ACC112 (cell line): ENCODE measurements at regions not wholly inside any gene's neighbourhood (a gene's known extent, or its start where the extent isn't known, plus 50 kb on each side); places are given as distances from the start of the nearest gene placed in this dataset.
"Not testable (repeated sequence)": the region's sequence is repeated elsewhere in the genome, so short reads cannot be mapped to it uniquely, and the experiment has no call there.

ENCODE experiments used
- H2AFZ ChIP-seq: fragments of 200-600 bp; sonication (generic); one replicate; pipeline ENCODE4 v1.6.0; 2017; ENCODE audit warnings: antibody characterized with exemption, low read length; ENCODE audit not compliant: unreplicated experiment
- H3K27ac ChIP-seq: fragments of 200-600 bp; sonication (generic); 2 replicates; pipeline ENCODE4 v1.5.1; 2014; ENCODE audit warnings: low read depth, mild to moderate bottlenecking, antibody characterized with exemption, low read length, moderate library complexity
- H3K27me3 ChIP-seq: fragments of 200-600 bp; sonication (generic); 2 replicates; pipeline ENCODE4 v1.6.1; 2014; ENCODE audit warnings: mild to moderate bottlenecking, antibody characterized with exemption, low read length, moderate library complexity, mixed read lengths; ENCODE audit not compliant: insufficient read depth
- H3K36me3 ChIP-seq: fragments of 200-600 bp; sonication (generic); 2 replicates; pipeline ENCODE4 v1.6.1; 2016; ENCODE audit warnings: mild to moderate bottlenecking, antibody characterized with exemption, low read length, moderate library complexity, mixed read lengths; ENCODE audit not compliant: insufficient read depth
- H3K4me1 ChIP-seq: fragments of 200-600 bp; sonication (generic); one replicate; pipeline ENCODE4 v1.6.1; 2016; ENCODE audit warnings: low read length, mixed read lengths; ENCODE audit not compliant: insufficient read depth, unreplicated experiment, control insufficient read depth
- H3K4me3 ChIP-seq: fragments of 200-600 bp; sonication (generic); 2 replicates; pipeline ENCODE4 v1.5.1; 2014; ENCODE audit warnings: mild to moderate bottlenecking, low read depth, low read length
- H3K79me2 ChIP-seq: fragments of 200-600 bp; sonication (generic); one replicate; pipeline ENCODE4 v1.6.0; 2016; ENCODE audit warnings: low read length; ENCODE audit not compliant: control insufficient read depth, unreplicated experiment, insufficient read depth

DNA sequence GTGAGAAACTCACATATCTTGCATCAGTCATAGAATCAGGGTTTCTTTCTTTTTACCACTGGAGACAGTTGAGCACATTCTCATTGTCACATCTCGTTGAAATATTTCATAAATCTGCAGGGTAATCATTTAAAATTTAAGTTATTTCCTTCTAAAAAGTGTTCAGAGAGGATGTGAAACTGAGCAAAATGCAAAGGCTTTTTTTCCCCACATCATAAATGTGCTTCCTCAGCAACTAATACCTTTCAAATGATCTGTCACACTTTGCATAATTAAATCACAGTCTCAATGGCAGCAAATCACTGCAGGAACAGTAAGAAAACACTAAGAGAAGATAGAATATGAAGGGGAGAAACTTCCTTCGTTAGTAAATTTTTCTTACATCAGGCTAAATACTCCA lies 187.5 kb downstream of the EVX1 start:
- peaks cover 16% of the 10 kb centered on the region for H3K27me3 ChIP-seq
- no peak overlapping the region for H2AFZ ChIP-seq
- no peak overlapping the region for H3K4me3 ChIP-seq
- H3K27ac ChIP-seq: no peak overlapping the region
- peaks cover 3% of the 10 kb centered on the region for H3K4me1 ChIP-seq
- H3K79me2 ChIP-seq: no peaks in the 10 kb centered on the region
- H3K36me3 ChIP-seq: no peaks in the 10 kb centered on the region

DNA sequence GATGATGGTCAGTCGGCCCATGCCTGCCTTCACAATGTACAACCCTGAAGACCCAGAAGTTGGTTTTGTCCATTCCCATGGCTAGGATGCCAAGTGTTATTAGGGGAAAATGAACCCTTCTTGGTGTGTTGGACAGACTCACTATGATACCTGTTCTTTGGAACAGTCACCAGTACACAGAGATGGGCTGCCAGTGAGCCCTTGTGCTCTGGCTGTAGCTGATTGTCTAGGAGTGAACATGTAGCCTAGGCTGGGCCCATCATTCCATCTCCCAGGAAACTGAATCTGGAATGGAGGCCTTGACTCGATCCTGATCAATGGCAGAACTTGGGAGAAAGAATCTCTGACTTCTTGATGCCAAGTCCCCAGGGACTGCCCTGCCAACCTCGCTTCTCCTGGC lies 188.9 kb downstream of the EVX1 start:
- Histone ChIP-seq H3K36me3 (no peaks in the 10 kb centered on the region), H3K27me3 (peaks cover 9% of the 10 kb centered on the region), H3K4me1 (peaks cover 3% of the 10 kb centered on the region), H2AFZ (no peak overlapping the region), H3K4me3 (no peak overlapping the region), H3K27ac (no peak overlapping the region), H3K79me2 (no peaks in the 10 kb centered on the region)

DNA sequence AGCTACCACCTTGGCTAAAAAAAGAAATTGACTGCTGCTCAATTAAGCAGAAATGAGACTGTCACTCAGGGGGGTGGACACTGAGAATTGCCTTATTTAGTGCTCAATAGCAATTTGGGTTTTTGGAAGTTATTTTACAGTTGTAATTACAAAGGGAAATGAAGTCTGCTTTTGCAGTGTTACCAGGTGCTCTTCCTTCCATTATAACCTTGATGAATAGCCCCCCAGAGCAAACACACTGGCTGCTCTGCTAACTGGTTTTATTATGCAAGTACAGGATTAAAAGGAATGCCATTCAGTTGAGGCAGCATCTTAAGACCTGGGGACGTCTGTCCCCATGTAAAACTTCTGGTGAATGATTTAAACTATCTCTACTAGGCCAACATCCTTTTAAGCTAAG lies 191.0 kb downstream of the EVX1 start:
- Histone ChIP-seq H3K27me3 (peaks cover 3% of the 10 kb centered on the region; the same call in 1 of the 2 replicates), H2AFZ (no peak overlapping the region), H3K27ac (no peak overlapping the region), H3K4me3 (no peak overlapping the region), H3K4me1 (peaks cover 3% of the 10 kb centered on the region), H3K36me3 (no peaks in the 10 kb centered on the region), H3K79me2 (no peaks in the 10 kb centered on the region)

DNA sequence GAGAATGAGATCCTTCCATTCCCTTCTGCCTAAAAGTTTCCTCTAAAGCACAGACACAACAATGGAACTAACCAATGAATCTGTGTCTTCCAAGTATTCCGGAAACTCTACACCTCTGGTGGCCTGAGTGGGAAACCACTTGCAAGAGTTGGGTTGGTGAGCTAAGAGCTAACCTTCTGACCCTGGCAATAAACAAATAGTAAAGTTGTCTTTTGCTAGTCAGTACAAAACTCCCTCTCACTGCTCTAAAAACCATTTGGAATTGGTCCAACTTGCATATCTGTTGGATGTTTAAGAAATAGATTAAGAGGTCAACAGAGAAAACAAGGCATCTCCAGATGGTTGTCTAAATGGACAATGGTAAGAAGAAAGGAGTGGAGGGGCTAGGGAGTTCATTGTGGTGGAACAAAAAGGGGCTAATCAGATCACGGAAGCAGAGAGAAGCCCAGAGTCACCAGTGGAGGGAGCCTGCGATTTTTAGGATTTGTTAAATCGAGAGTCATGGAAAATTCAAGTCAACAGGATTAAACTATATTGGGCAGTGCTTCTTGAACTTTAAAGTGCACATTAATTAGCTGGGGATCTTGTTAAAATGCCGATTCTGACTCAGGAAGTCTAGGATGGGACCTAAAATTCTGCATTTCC lies 192.3 kb downstream of the EVX1 start:
- Histone ChIP-seq H3K27ac (no peak overlapping the region), H3K27me3 (peaks cover 3% of the 10 kb centered on the region; the same call in 1 of the 2 replicates), H3K36me3 (no peaks in the 10 kb centered on the region), H3K4me3 (no peak overlapping the region), H3K4me1 (peaks cover 3% of the 10 kb centered on the region), H2AFZ (no peak overlapping the region), H3K79me2 (no peaks in the 10 kb centered on the region)

DNA sequence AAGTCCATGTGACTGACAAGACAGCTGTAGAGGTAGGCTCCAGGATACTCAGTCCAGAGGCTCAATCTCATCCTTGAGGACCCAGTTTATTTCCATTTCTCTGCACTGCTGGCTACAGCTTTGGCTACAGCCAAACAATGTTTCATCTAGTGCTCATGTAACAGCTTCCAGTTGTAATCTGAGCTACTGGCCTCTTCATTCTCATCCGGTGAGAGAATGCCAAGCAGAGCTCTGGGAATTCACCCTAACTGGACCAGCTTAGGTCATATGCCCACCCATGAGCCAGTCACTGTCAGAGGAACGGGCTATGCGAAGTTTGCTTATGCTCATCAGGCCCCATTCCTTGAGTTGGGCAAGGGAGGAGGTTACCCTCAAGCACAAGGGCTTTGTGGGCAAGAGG lies 192.9 kb downstream of the EVX1 start:
- Histone ChIP-seq H3K79me2 (no peaks in the 10 kb centered on the region), H2AFZ (no peak overlapping the region), H3K4me3 (no peak overlapping the region), H3K4me1 (peaks cover 3% of the 10 kb centered on the region), H3K27me3 (peaks cover 3% of the 10 kb centered on the region; the same call in 1 of the 2 replicates), H3K27ac (no peak overlapping the region), H3K36me3 (no peaks in the 10 kb centered on the region)

DNA sequence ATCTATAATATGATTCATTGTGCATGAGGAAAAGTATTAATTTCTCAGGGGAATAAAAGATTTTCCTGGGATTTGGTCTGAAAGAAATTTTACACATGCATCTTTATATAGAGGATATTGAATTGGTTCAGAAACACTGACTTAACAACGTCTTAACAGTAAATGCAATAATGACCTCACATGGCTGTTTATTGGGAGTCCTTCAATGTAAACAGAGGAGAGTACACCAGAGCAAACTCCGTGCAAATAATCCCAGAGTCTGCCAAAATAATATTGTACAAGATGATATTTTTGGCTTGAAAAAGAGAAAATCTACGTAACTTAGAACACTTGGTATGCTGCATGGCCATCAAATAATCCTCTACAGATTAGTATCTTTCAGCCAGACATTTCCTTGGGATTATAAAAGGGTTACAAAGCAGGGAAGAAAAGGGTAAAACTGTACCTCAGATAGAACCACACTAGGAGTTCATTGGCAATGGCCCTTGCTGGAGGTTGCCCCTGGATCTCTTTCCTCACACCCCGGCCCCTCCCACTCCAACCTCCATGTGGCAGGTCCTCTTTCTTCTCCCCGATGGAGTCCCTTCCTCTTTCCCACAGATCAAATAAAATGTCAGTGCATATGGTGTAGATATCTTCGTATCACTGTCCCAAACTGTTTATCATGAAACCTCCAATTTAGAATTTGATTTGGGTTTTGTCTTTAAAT lies 196.4 kb downstream of the EVX1 start:
- Histone ChIP-seq H3K79me2 (no peaks in the 10 kb centered on the region), H3K27ac (no peak overlapping the region), H3K4me3 (no peak overlapping the region), H2AFZ (no peak overlapping the region), H3K27me3 (no peaks in the 10 kb centered on the region), H3K4me1 (peaks cover 13% of the 10 kb centered on the region), H3K36me3 (no peaks in the 10 kb centered on the region)

DNA sequence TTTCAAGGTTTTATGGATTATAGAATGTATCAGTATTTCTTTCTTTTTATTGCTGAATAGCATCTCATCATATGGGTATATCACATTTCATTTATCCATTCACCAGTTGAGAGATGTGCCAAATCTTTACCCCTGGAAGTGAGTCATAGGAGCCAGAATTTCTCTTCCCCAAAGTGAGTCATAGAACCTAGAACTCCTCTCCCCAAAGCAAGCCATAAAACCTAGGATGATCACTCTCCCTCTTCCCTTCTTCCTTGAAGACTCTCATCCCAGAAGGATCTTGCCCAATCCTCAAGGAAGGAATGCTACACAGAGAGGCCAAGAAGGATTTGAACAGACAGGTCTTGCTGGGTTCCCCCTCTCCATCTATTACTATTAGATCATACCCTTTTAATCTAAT lies 199.9 kb downstream of the EVX1 start:
- no peak overlapping the region for H2AFZ ChIP-seq
- no peak overlapping the region for H3K27ac ChIP-seq
- no peak overlapping the region for H3K4me3 ChIP-seq
- no peaks in the 10 kb centered on the region for H3K36me3 ChIP-seq
- H3K4me1 ChIP-seq: peaks cover 10% of the 10 kb centered on the region
- no peaks in the 10 kb centered on the region for H3K27me3 ChIP-seq
- no peaks in the 10 kb centered on the region for H3K79me2 ChIP-seq

DNA sequence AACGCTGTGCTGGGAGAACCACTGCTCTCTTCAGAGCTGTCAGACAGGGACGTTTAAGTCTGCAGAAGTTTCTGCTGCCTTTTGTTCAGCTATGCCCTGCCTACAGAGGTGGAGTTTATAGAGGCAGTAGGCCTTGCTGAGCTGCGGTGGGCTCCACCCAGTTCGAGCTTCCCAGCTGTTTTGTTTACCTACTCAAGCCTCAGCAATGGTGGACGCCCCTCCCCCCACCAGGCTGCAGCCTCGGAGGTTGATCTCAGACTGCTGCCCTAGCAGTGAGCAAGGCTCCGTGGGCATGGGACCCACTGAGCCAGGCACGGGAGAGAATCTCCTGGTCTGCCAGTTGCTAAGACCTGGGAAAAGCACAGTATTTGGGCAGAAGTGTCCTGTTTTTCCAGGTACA lies 206.4 kb downstream of the EVX1 start:
- not testable (repeated sequence) for H2AFZ ChIP-seq, H3K4me3 ChIP-seq, H3K27ac ChIP-seq, H3K79me2 ChIP-seq, H3K36me3 ChIP-seq, H3K4me1 ChIP-seq
- H3K27me3 ChIP-seq: peaks cover 12% of the 10 kb centered on the region

DNA sequence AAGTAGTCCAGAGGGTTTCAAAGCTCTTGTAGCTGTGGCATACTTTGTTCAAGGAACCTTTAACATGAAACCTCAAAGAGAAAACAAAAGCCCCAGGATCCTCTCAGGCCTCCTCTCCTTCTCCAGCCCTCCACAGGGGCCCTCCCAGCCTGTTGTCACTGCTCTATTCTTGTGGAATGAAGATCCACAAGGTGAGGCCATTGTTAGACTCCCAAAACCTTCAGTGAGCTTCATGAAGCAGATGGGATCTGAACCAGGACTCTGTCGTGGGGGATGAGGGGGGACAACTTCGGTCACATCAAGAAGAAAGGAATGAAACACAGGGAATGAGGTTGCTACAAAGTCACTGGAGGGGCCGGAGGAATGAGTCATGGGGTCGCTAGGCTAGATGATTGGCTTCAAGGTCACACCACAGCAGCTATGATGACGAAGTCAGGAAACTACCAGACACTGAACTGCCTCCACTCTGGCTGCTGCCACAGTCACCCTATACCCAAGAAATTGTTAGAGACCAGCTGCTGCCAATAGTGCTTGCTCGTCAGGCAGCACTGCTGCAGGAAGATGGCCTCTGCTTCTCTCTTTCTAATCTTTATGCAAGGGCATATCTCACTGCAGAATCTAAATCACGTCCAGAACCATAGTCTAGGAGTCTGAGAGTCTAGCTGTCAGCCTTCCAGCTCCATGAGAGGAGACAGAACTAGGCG lies 208.8 kb downstream of the HIBADH start:
- Histone ChIP-seq H3K27ac (no peak overlapping the region), H2AFZ (no peak overlapping the region), H3K4me1 (peaks cover 9% of the 10 kb centered on the region), H3K79me2 (no peaks in the 10 kb centered on the region), H3K27me3 (peaks cover 12% of the 10 kb centered on the region), H3K4me3 (no peak overlapping the region), H3K36me3 (no peaks in the 10 kb centered on the region)

DNA sequence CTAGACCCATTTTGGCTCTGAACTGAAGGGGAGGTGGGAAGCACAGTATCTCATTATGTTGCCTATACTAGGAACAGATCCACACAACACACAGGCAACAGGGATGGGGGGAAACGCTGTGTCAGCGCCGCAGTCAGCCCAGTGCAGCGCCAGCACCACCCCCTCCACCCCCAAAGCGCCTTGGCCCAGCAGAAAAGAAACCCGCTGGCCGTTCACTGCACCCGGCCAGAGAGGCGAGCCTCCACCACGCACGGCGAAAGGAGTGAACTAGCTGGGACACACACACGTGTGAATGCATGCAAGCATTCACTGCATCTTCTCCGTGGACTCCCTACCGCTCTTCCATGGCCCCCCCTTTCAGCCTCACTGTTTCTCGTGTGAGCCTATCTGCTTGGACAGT lies 205.6 kb downstream of the HIBADH start:
- H2AFZ ChIP-seq, H3K27me3 ChIP-seq, H3K36me3 ChIP-seq, H3K4me3 ChIP-seq, H3K79me2 ChIP-seq, H3K27ac ChIP-seq: not testable (repeated sequence)
- H3K4me1 ChIP-seq: peaks cover 18% of the 10 kb centered on the region
